Activated T-helper 1 cell treated with anti-CD3 and anti-CD28 coated beads, Interleukin-12 subunit alpha, Interleukin-12 subunit beta, Interleukin-2, Interleukin-4 antibody, amounts not matched to agents 30 ng/mL and 10 ng/mL and 1 ng/mL, durations not matched to agents 14 hours and 24 hours and 36 hours (primary cell): ENCODE measurements at regions not wholly inside any gene's neighbourhood (a gene's known extent, or its start where the extent isn't known, plus 50 kb on each side); places are given as distances from the start of the nearest gene placed in this dataset.

Experiments
- DNase-seq: peaks from one replicate; pipeline ENCODE4 v3.0.0; 2021; ENCODE audit warnings: low spot score
- H3K27ac Mint-ChIP-seq: one replicate; pipeline ENCODE4 v1.8.0; 2021; ENCODE audit warnings: mild to moderate bottlenecking, mixed read lengths
- H3K27me3 Mint-ChIP-seq: one replicate; pipeline ENCODE4 v1.8.0; 2022; ENCODE audit warnings: mild to moderate bottlenecking, moderate library complexity, mixed read lengths; ENCODE audit not compliant: insufficient read depth
- H3K36me3 Mint-ChIP-seq: one replicate; pipeline ENCODE4 v1.8.0; 2021; ENCODE audit warnings: low read depth, mixed read lengths
- H3K4me1 Mint-ChIP-seq: one replicate; pipeline ENCODE4 v1.8.0; 2021; ENCODE audit warnings: low read depth, mixed read lengths
- H3K4me3 Mint-ChIP-seq: one replicate; pipeline ENCODE4 v1.8.0; 2021; ENCODE audit warnings: mild to moderate bottlenecking, moderate library complexity, mixed read lengths
- H3K9me3 Mint-ChIP-seq: one replicate; pipeline ENCODE4 v1.8.0; 2021; ENCODE audit warnings: mixed read lengths
- intact Hi-C: fragments of 100-400 bp; cut with micrococcal nuclease; formaldehyde crosslinking; loops from one replicate; pipeline ENCODE4 v1.15.1; 2024

- Mint-ChIP-seq H3K4me3 (no peak overlapping the region), H3K27ac (no peak overlapping the region), H3K36me3 (no peaks in the 10 kb centered on the region), H3K9me3 (no peaks in the 10 kb centered on the region), H3K27me3 (no peaks in the 10 kb centered on the region), H3K4me1 (no peaks in the 10 kb centered on the region)
- DNase-seq = no peak
- intact Hi-C loops = no loop called here
Observed at GRCh38 chr4:124173912-124174311, 538.6 kb downstream of the ANKRD50 start.

DNA sequence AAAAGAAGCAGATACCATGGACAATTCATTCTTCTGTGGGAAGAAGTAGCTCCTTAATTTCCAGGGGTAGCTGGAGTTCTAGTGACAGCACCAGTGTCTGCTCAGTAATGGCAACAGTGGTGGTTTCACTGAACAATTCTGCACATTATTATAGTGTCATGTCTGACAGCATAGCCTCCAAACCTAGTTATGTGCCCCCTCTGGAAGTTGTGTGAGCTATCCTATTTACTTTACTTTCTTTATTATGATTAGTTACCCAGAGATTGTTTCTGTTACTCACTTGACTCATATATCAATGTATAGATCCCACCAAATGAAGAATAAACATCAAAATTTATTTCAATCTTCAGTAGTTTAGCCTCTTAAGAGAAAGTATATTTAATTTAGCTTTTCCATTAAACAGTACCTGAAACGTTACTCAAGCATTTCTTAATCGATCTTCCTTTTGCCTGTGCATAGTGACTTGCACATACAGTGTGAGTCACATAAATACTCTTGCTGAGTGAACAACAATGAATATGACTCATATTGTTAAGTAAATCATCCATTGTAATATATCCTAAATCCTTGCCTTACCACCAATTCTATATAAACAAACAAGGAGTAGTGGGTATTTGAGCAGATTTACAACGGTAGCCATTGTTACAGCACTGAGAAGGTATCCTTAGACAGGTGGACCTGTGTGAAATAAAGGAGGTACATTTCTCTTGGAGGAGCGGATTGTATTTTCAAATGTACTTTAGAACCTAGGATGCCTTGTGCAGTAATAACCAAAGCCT, 534.7 kb downstream of the ANKRD50 start:
- Mint-ChIP-seq H3K9me3 (no peaks in the 10 kb centered on the region), H3K4me1 (no peaks in the 10 kb centered on the region), H3K4me3 (no peak overlapping the region), H3K27me3 (no peaks in the 10 kb centered on the region), H3K36me3 (no peaks in the 10 kb centered on the region), H3K27ac (no peak overlapping the region)
- DNase-seq = no peak
- intact Hi-C loops = no loop called here

DNA sequence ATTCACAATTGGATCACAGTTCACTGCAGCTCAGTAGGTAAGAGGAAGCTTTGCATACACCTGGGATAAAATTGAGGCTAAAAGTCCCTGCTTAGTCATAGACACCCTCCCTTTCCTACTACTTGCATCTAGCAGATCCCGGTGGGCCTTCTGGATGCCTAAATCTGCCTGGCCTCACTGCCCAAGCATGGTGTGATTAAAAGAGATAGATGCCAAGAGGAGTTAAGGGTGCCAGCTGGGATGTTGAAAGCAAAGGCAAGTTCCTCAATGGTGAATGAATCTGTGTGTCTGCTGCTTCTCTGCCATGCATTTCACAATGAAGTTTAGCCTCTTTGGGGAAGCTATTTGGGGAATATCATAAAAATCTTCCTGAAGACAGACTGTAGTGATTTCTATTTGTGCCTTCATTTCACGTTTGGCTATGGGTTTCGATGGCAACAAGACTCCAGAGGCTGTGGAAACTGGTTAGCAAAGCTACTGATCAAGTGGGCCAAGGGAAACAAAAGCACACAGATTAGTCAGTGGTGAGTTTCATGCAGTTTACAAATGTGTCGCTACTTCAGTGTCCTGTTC, 534.0 kb downstream of the ANKRD50 start:
- intact Hi-C loops = no loop called here

GRCh38 chr4:124179506-124180186, 532.9 kb downstream of the ANKRD50 start:
- no peaks in the 10 kb centered on the region for H3K4me1 Mint-ChIP-seq
- H3K4me3 Mint-ChIP-seq = no peak overlapping the region
- no peaks in the 10 kb centered on the region for H3K9me3 Mint-ChIP-seq
- H3K27ac Mint-ChIP-seq = no peak overlapping the region
- H3K36me3 Mint-ChIP-seq = no peaks in the 10 kb centered on the region
- H3K27me3 Mint-ChIP-seq = no peaks in the 10 kb centered on the region
- intact Hi-C loops = no loop called here
- DNase-seq = no peak

More for the DNA sequence above, 534.0 kb downstream of the ANKRD50 start:
- DNase-seq = no peak
- H3K4me1 Mint-ChIP-seq = no peaks in the 10 kb centered on the region
- no peaks in the 10 kb centered on the region for H3K9me3 Mint-ChIP-seq
- H3K27ac Mint-ChIP-seq = no peak overlapping the region
- H3K4me3 Mint-ChIP-seq = no peak overlapping the region
- no peaks in the 10 kb centered on the region for H3K27me3 Mint-ChIP-seq
- H3K36me3 Mint-ChIP-seq = no peaks in the 10 kb centered on the region

DNA sequence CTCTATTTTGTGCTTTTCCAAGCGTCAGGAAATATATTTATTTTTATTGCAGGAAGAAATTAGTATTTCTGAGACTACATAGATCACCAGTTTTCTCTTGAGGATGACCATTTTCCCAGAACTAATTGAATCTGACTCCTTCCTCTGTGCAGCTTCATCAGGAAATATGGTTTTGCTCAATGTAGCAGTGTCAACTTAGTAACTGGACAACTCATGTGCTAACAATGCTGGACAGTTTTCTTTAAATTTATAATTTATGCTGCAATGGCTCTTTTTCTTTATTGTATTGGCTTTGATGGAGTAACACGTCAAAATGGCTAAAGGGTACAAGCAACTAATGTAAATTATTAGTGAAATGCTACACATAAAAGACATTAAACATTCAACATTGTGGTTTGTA, 531.5 kb downstream of the ANKRD50 start:
- H3K27me3 Mint-ChIP-seq = no peaks in the 10 kb centered on the region

GRCh38 chr4:124183231-124183630, 529.3 kb downstream of the ANKRD50 start:
- no peak for DNase-seq
- Mint-ChIP-seq H3K4me1 (no peaks in the 10 kb centered on the region), H3K36me3 (no peaks in the 10 kb centered on the region), H3K9me3 (no peaks in the 10 kb centered on the region), H3K4me3 (no peak overlapping the region), H3K27ac (no peak overlapping the region), H3K27me3 (no peaks in the 10 kb centered on the region)
- intact Hi-C loops = no loop called here

More for the DNA sequence above, 531.5 kb downstream of the ANKRD50 start:
- Mint-ChIP-seq H3K36me3 (no peaks in the 10 kb centered on the region), H3K9me3 (no peaks in the 10 kb centered on the region), H3K4me3 (no peak overlapping the region), H3K4me1 (no peaks in the 10 kb centered on the region), H3K27ac (no peak overlapping the region)
- DNase-seq = no peak
- intact Hi-C loops = no loop called here

DNA sequence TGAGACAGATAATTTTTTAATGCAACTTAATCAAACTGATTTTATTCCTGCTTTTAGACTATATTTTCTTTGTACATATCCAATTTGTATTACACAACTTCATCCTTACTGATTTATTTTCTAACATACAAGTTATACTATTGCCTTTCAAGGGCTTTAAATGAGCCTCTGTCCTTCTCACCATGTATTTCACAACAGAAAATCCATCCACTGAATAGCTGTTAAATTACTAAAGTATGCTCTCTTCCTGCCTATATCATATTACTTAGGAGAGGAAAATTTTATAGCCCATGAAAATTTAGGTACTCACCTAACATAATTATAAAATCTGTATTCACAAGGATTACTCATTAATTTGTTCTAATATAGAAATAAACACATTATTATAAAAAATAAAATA, 528.6 kb downstream of the ANKRD50 start:
- no peak for DNase-seq
- H3K9me3 Mint-ChIP-seq = no peaks in the 10 kb centered on the region
- no peak overlapping the region for H3K4me3 Mint-ChIP-seq
- H3K4me1 Mint-ChIP-seq = no peaks in the 10 kb centered on the region
- intact Hi-C loops = no loop called here
- no peaks in the 10 kb centered on the region for H3K36me3 Mint-ChIP-seq
- H3K27ac Mint-ChIP-seq = no peak overlapping the region
- no peaks in the 10 kb centered on the region for H3K27me3 Mint-ChIP-seq

DNA sequence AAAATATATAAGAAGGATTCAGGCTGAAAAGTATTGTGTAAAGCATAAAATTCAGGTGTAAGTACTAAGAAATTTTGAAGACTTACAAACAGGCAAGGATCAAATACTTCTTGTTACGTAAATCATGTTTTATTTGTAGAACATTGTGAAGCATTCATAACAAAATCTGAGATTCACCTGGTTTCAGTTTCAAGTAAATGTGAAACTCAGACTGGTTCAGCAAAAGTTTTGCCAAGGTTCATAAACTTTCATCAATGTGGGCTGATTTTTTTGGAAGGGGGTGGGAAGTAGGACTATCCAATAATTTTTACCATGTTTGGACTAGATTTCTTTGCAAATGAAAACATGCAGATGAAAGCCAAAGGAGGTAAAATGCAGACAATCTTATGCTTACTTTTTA, 527.7 kb downstream of the ANKRD50 start:
- H3K4me1 Mint-ChIP-seq = no peaks in the 10 kb centered on the region
- DNase-seq = no peak
- intact Hi-C loops = no loop called here
- H3K9me3 Mint-ChIP-seq = no peaks in the 10 kb centered on the region
- no peaks in the 10 kb centered on the region for H3K27me3 Mint-ChIP-seq
- no peaks in the 10 kb centered on the region for H3K36me3 Mint-ChIP-seq
- no peak overlapping the region for H3K27ac Mint-ChIP-seq
- H3K4me3 Mint-ChIP-seq = no peak overlapping the region

GRCh38 chr4:124188595-124188994, 523.9 kb downstream of the ANKRD50 start:
- H3K36me3 Mint-ChIP-seq = no peaks in the 10 kb centered on the region
- no peak overlapping the region for H3K4me3 Mint-ChIP-seq
- H3K9me3 Mint-ChIP-seq = peaks cover 3% of the 10 kb centered on the region
- intact Hi-C loops = no loop called here
- H3K27me3 Mint-ChIP-seq = no peaks in the 10 kb centered on the region
- no peaks in the 10 kb centered on the region for H3K4me1 Mint-ChIP-seq
- H3K27ac Mint-ChIP-seq = no peak overlapping the region
- no peak for DNase-seq

- Mint-ChIP-seq H3K36me3 (no peaks in the 10 kb centered on the region), H3K27ac (no peak overlapping the region), H3K4me3 (no peak overlapping the region), H3K27me3 (no peaks in the 10 kb centered on the region), H3K9me3 (peaks cover 3% of the 10 kb centered on the region), H3K4me1 (no peaks in the 10 kb centered on the region)
- intact Hi-C loops = no loop called here
- no peak for DNase-seq
Observed at GRCh38 chr4:124189545-124189944, 523.0 kb downstream of the ANKRD50 start.

DNA sequence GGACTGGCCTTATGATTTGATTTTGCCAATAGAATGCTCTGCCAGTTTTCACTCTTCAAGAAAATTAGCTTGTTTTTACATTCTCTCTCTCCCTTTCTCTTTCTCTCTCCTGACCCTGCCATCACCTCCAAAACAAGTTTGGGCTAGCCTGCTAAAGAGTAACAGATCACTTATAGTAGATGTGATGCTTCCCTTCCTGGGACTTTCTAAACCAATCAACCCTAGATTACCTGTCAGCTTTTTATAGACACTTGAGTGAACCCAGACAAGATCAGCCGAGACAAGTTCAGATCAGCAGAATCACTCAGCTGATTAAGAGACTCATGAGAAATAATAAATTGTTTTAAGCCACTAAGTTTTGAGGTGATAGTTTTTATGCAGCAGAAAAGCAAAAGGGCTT, 521.2 kb downstream of the ANKRD50 start:
- no peak for DNase-seq
- Mint-ChIP-seq H3K4me1 (no peaks in the 10 kb centered on the region), H3K27ac (no peak overlapping the region), H3K27me3 (no peaks in the 10 kb centered on the region), H3K36me3 (no peaks in the 10 kb centered on the region), H3K4me3 (no peak overlapping the region), H3K9me3 (peaks cover 3% of the 10 kb centered on the region)
- intact Hi-C loops = no loop called here

GRCh38 chr4:124192544-124192943, 520.0 kb downstream of the ANKRD50 start:
- H3K9me3 Mint-ChIP-seq = peaks cover 3% of the 10 kb centered on the region
- H3K27me3 Mint-ChIP-seq = no peaks in the 10 kb centered on the region
- no peak for DNase-seq
- H3K36me3 Mint-ChIP-seq = no peaks in the 10 kb centered on the region
- H3K4me3 Mint-ChIP-seq = no peak overlapping the region
- no peaks in the 10 kb centered on the region for H3K4me1 Mint-ChIP-seq
- H3K27ac Mint-ChIP-seq = no peak overlapping the region
- intact Hi-C loops = no loop called here

GRCh38 chr4:124199185-124199584, 513.3 kb downstream of the ANKRD50 start:
- no peaks in the 10 kb centered on the region for H3K9me3 Mint-ChIP-seq
- H3K4me3 Mint-ChIP-seq = no peak overlapping the region
- no peaks in the 10 kb centered on the region for H3K36me3 Mint-ChIP-seq
- H3K27ac Mint-ChIP-seq = no peak overlapping the region
- no peaks in the 10 kb centered on the region for H3K27me3 Mint-ChIP-seq
- DNase-seq = no peak
- no peaks in the 10 kb centered on the region for H3K4me1 Mint-ChIP-seq
- intact Hi-C loops = no loop called here
